PC-9 (cell line): ENCODE measurements at regions not wholly inside any gene's neighbourhood (a gene's known extent, or its start where the extent isn't known, plus 50 kb on each side); places are given as distances from the start of the nearest gene placed in this dataset.

Source experiments
- EZH2 ChIP-seq: fragments of 200-600 bp; sonication (generic); IDR thresholded peaks from 2 replicates; pipeline ENCODE4 v1.8.0; 2017; ENCODE audit warnings: antibody characterized with exemption, low read depth
- TF ChIP-seq, protein P1 (sequence below): fragments of 200-600 bp; sonication (generic); conservative IDR thresholded peaks from 2 replicates; pipeline ENCODE4 v1.6.1; 2017; ENCODE audit warnings: mixed run types, antibody characterized with exemption, mild to moderate bottlenecking, moderate library complexity

DNA sequence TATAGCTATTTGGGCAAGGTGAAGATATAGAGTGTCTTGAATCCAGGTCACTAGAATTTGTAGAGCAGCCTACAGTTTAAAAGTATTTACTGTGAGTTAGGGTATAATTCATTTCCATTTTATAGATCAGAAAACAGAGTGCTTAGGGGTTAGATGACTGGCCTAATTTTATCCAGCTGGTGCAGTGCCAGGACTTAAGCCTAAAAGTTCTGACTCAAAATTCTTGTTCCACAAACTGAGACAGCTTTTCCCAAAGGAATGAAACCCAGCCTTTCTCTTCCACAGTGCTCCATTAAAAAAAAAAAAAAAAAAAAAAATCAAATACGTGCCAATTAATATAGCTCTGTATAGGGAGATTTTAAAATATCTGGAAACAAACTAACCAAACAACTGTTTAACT is 441.0 kb upstream of the MARCKS start:
- TF ChIP-seq, protein P1, sequence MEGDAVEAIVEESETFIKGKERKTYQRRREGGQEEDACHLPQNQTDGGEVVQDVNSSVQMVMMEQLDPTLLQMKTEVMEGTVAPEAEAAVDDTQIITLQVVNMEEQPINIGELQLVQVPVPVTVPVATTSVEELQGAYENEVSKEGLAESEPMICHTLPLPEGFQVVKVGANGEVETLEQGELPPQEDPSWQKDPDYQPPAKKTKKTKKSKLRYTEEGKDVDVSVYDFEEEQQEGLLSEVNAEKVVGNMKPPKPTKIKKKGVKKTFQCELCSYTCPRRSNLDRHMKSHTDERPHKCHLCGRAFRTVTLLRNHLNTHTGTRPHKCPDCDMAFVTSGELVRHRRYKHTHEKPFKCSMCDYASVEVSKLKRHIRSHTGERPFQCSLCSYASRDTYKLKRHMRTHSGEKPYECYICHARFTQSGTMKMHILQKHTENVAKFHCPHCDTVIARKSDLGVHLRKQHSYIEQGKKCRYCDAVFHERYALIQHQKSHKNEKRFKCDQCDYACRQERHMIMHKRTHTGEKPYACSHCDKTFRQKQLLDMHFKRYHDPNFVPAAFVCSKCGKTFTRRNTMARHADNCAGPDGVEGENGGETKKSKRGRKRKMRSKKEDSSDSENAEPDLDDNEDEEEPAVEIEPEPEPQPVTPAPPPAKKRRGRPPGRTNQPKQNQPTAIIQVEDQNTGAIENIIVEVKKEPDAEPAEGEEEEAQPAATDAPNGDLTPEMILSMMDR = no peak
- TF ChIP-seq EZH2 = no peak
